GM23338 (cell line): ENCODE measurements at regions not wholly inside any gene's neighbourhood (a gene's known extent, or its start where the extent isn't known, plus 50 kb on each side); places are given as distances from the start of the nearest gene placed in this dataset.

ENCODE experiments used
- CREB1 ChIP-seq: fragments of 250-450 bp; sonication (Bioruptor Pico); IDR thresholded peaks from 2 replicates; pipeline ENCODE4 v1.5.0; 2020; ENCODE audit warnings: low read depth, mild to moderate bottlenecking, moderate library complexity
- EZH2 ChIP-seq: fragments of 200-600 bp; sonication (generic); IDR thresholded peaks from one replicate; pipeline ENCODE4 v1.8.0; 2017; ENCODE audit warnings: antibody characterized with exemption, mild to moderate bottlenecking, low read depth; ENCODE audit not compliant: unreplicated experiment
- EZH2phosphoT487 ChIP-seq: fragments of 200-600 bp; sonication (generic); IDR thresholded peaks from one replicate; pipeline ENCODE4 v1.8.1; 2018; ENCODE audit warnings: antibody characterized with exemption; ENCODE audit not compliant: unreplicated experiment
- JUNB ChIP-seq: IDR thresholded peaks from one replicate; pipeline ENCODE4 v1.6.1; 2016; ENCODE audit warnings: antibody characterized with exemption; ENCODE audit not compliant: unreplicated experiment
- NANOG ChIP-seq: IDR thresholded peaks from 2 replicates; pipeline ENCODE4 v1.6.1; 2016; ENCODE audit warnings: antibody characterized with exemption, borderline replicate concordance
- POLR2AphosphoS5 ChIP-seq: IDR thresholded peaks from 2 replicates; pipeline ENCODE4 v1.6.1; 2016; ENCODE audit warnings: antibody characterized with exemption, low read depth
- REST ChIP-seq: IDR thresholded peaks from one replicate; pipeline ENCODE4 v1.6.1; 2018; ENCODE audit warnings: antibody characterized with exemption; ENCODE audit not compliant: unreplicated experiment
- ZNF114 ChIP-seq: fragments of 250-450 bp; sonication (Bioruptor Pico); IDR thresholded peaks from 2 replicates; pipeline ENCODE4 v1.5.0; 2020; ENCODE audit warnings: mild to moderate bottlenecking, moderate library complexity
- ZNF331 ChIP-seq: fragments of 250-450 bp; sonication (Bioruptor Pico); IDR thresholded peaks from 2 replicates; pipeline ENCODE4 v1.5.0; 2020; ENCODE audit warnings: low read depth, mild to moderate bottlenecking, moderate library complexity
- TF ChIP-seq, protein P1 (sequence below), 2 experiments: fragments of 200-600 bp in 1 of 2; sonication (generic) in 1 of 2; conservative IDR thresholded peaks; 2 replicates each; pipeline versions ENCODE4 v1.5.1 to v1.6.1; 2016 to 2017; ENCODE audit warnings: antibody characterized with exemption in 2 of 2, low read depth in 2 of 2, mild to moderate bottlenecking in 2 of 2, moderate library complexity in 1 of 2
- TF ChIP-seq, protein P2 (sequence below): IDR thresholded peaks from 2 replicates; pipeline ENCODE4 v1.6.1; 2016; ENCODE audit warnings: antibody characterized with exemption

GRCh38 chr17:33769066-33769465, 476.0 kb upstream of the ASIC2 start:
- TF ChIP-seq POLR2AphosphoS5 (no peak), EZH2phosphoT487 (no peak), REST (no peak), EZH2 (no peak), NANOG (no peak), ZNF331 (CRISPR knock-in tag) (no peak), JUNB (no peak), CREB1 (CRISPR knock-in tag) (no peak), ZNF114 (CRISPR knock-in tag) (no peak)
- TF ChIP-seq, protein P1, sequence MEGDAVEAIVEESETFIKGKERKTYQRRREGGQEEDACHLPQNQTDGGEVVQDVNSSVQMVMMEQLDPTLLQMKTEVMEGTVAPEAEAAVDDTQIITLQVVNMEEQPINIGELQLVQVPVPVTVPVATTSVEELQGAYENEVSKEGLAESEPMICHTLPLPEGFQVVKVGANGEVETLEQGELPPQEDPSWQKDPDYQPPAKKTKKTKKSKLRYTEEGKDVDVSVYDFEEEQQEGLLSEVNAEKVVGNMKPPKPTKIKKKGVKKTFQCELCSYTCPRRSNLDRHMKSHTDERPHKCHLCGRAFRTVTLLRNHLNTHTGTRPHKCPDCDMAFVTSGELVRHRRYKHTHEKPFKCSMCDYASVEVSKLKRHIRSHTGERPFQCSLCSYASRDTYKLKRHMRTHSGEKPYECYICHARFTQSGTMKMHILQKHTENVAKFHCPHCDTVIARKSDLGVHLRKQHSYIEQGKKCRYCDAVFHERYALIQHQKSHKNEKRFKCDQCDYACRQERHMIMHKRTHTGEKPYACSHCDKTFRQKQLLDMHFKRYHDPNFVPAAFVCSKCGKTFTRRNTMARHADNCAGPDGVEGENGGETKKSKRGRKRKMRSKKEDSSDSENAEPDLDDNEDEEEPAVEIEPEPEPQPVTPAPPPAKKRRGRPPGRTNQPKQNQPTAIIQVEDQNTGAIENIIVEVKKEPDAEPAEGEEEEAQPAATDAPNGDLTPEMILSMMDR (conservative IDR thresholded peaks at IDR 0.05; ENCODE audit: low read depth in 2 of 2) = no peak
- TF ChIP-seq, protein P2, sequence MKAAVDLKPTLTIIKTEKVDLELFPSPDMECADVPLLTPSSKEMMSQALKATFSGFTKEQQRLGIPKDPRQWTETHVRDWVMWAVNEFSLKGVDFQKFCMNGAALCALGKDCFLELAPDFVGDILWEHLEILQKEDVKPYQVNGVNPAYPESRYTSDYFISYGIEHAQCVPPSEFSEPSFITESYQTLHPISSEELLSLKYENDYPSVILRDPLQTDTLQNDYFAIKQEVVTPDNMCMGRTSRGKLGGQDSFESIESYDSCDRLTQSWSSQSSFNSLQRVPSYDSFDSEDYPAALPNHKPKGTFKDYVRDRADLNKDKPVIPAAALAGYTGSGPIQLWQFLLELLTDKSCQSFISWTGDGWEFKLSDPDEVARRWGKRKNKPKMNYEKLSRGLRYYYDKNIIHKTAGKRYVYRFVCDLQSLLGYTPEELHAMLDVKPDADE = no peak
